Activated B cell treated with CpG ODN at 0.5 μM for 24 hours (primary cell): ENCODE measurements at regions not wholly inside any gene's neighbourhood (a gene's known extent, or its start where the extent isn't known, plus 50 kb on each side); places are given as distances from the start of the nearest gene placed in this dataset.

Source experiments
- ATAC-seq: fragments of 200-7000 bp; cut with Tn5 transposase; one replicate; pipeline ENCODE4 v1.10.0; 2021; ENCODE audit warnings: low read depth, mild to moderate bottlenecking, moderate library complexity
- CTCF ChIA-PET: fragments of 350-600 bp; sonication (Branson Sonifier 250); formaldehyde crosslinking; loops from one replicate; lab custom pipeline; 2021; ENCODE audit warnings: antibody characterized with exemption; lab: Charles Lee
- POLR2A ChIA-PET: fragments of 350-600 bp; sonication (Branson Sonifier 250); formaldehyde crosslinking; loops from one replicate; lab custom pipeline; 2021; ENCODE audit warnings: antibody characterized with exemption; lab: Charles Lee
- DNase-seq: peaks from one replicate; pipeline ENCODE4 v3.0.0; 2022
- H3K27ac Mint-ChIP-seq: one replicate; pipeline ENCODE4 v1.8.0; 2020; ENCODE audit warnings: mixed read lengths
- H3K27me3 Mint-ChIP-seq: one replicate; pipeline ENCODE4 v1.8.0; 2021; ENCODE audit warnings: mixed read lengths
- H3K36me3 Mint-ChIP-seq: one replicate; pipeline ENCODE4 v1.8.0; 2021; ENCODE audit warnings: low read depth, mixed read lengths
- H3K4me1 Mint-ChIP-seq: one replicate; pipeline ENCODE4 v1.8.0; 2021; ENCODE audit warnings: mixed read lengths
- H3K4me3 Mint-ChIP-seq: one replicate; pipeline ENCODE4 v1.8.0; 2020; ENCODE audit warnings: mild to moderate bottlenecking, mixed read lengths
- H3K9me3 Mint-ChIP-seq: one replicate; pipeline ENCODE4 v1.8.0; 2020; ENCODE audit warnings: mixed read lengths
- intact Hi-C: fragments of 100-400 bp; cut with micrococcal nuclease; formaldehyde crosslinking; loops from one replicate; pipeline ENCODE4 v1.15.1; 2024
- TF ChIP-seq, protein P1 (sequence below): fragments of 200-600 bp; IDR thresholded peaks from one replicate; pipeline ENCODE4 v1.8.0; 2022; ENCODE audit warnings: antibody characterized with exemption, mild to moderate bottlenecking

DNA sequence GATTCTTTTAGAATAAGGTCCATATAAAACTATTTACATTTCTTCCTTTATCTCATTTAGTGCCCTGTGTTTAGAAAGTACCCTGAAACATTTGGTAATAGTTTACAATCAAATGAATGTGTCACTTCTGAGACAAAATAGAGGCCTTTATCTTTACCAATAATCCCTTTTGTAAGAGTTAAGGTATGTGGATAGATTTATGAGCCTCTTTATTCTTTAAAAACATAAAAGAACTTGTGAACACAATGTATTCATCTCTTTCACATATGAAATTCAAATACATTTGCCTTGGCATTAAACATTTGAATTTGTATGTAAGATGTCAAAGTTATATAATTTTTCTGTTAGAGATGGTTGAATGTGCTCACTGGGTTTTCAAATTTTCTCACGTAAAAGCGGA, 180.5 kb upstream of the CWC22 start:
- Mint-ChIP-seq H3K36me3 (no peaks in the 10 kb centered on the region), H3K9me3 (no peaks in the 10 kb centered on the region), H3K27me3 (no peaks in the 10 kb centered on the region), H3K4me1 (no peaks in the 10 kb centered on the region), H3K27ac (no peak overlapping the region), H3K4me3 (no peak overlapping the region)
- TF ChIP-seq, protein P1, sequence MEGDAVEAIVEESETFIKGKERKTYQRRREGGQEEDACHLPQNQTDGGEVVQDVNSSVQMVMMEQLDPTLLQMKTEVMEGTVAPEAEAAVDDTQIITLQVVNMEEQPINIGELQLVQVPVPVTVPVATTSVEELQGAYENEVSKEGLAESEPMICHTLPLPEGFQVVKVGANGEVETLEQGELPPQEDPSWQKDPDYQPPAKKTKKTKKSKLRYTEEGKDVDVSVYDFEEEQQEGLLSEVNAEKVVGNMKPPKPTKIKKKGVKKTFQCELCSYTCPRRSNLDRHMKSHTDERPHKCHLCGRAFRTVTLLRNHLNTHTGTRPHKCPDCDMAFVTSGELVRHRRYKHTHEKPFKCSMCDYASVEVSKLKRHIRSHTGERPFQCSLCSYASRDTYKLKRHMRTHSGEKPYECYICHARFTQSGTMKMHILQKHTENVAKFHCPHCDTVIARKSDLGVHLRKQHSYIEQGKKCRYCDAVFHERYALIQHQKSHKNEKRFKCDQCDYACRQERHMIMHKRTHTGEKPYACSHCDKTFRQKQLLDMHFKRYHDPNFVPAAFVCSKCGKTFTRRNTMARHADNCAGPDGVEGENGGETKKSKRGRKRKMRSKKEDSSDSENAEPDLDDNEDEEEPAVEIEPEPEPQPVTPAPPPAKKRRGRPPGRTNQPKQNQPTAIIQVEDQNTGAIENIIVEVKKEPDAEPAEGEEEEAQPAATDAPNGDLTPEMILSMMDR: no peak
- CTCF ChIA-PET: no interaction called here
- POLR2A ChIA-PET: no interaction called here
- ATAC-seq (no peak), DNase-seq (no peak)
- intact Hi-C loops: no loop called here

DNA sequence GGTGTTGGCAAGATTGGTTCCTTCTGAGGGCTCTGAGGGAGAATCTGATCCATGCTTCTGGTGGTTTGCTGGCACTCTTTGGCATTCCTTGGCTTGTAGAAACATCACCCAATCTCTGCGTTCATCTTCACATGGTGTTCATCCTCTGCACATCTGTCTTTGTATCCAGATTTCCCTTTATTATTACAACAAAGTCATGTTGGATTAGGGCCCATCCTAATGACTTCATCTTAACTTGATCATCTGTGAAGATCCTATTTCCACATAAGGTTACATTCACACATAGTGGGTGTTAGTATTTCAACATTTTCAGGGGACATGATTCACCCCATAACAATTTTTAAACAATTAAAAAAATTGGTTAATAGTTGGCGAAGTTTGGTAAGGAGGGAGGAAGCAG, 177.4 kb upstream of the CWC22 start:
- Mint-ChIP-seq H3K27ac (no peak overlapping the region), H3K9me3 (no peaks in the 10 kb centered on the region)
- ATAC-seq: no peak

DNA sequence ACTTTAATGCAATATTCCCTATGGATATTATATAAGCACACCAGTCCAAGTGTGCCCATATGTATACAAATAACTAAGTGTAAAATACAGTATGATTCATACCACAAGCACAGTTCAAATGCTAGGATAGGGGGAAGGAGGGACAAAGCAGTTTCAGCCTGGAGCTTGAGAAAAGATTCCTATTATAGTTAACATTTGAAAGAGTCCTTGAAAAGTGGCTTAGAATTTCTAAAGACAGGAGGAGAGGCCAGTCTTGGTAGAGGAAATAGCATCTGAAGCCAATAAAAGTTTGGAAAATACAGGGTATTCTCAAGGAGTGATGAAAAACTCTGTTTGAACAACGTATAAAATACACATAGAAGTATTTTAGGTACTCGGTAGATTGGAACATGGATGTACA, 173.4 kb upstream of the CWC22 start:
- Mint-ChIP-seq H3K36me3 (no peaks in the 10 kb centered on the region), H3K4me3 (no peak overlapping the region), H3K9me3 (no peaks in the 10 kb centered on the region), H3K4me1 (no peaks in the 10 kb centered on the region), H3K27me3 (no peaks in the 10 kb centered on the region), H3K27ac (no peak overlapping the region)
- intact Hi-C loops: no loop called here
- ATAC-seq (no peak), DNase-seq (no peak)
- CTCF ChIA-PET: no interaction called here
- POLR2A ChIA-PET: no interaction called here
- TF ChIP-seq, protein P1: no peak

More for the DNA sequence above, 177.4 kb upstream of the CWC22 start:
- CTCF ChIA-PET: no interaction called here
- H3K27me3 Mint-ChIP-seq: no peaks in the 10 kb centered on the region
- TF ChIP-seq, protein P1: no peak
- no peak for DNase-seq
- intact Hi-C loops: no loop called here
- no peaks in the 10 kb centered on the region for H3K4me1 Mint-ChIP-seq
- POLR2A ChIA-PET: no interaction called here
- no peak overlapping the region for H3K4me3 Mint-ChIP-seq
- no peaks in the 10 kb centered on the region for H3K36me3 Mint-ChIP-seq

DNA sequence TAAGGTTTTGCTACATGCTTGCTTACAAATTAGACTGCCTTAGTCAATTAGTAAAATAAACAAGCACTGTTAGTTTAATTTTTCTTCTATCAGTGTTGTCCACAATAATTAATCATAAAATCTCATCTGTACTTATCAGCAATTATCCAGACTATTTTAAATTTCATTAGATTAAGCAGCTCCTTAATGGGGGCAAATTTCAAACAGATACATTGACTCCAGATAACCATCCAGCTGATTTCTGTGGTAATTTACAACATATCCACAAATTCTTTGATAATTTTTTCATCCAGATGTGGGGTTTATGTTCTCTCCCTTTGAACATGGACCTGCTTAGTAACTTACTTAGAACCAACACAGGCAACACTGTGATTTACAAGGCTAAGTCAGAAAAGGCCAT, 170.4 kb upstream of the CWC22 start:
- Mint-ChIP-seq H3K4me3 (no peak overlapping the region), H3K27ac (no peak overlapping the region), H3K36me3 (no peaks in the 10 kb centered on the region), H3K4me1 (no peaks in the 10 kb centered on the region), H3K27me3 (peaks cover 3% of the 10 kb centered on the region), H3K9me3 (no peaks in the 10 kb centered on the region)
- TF ChIP-seq, protein P1: no peak
- POLR2A ChIA-PET: no interaction called here
- intact Hi-C loops: no loop called here
- CTCF ChIA-PET: no interaction called here
- ATAC-seq (no peak), DNase-seq (no peak)

DNA sequence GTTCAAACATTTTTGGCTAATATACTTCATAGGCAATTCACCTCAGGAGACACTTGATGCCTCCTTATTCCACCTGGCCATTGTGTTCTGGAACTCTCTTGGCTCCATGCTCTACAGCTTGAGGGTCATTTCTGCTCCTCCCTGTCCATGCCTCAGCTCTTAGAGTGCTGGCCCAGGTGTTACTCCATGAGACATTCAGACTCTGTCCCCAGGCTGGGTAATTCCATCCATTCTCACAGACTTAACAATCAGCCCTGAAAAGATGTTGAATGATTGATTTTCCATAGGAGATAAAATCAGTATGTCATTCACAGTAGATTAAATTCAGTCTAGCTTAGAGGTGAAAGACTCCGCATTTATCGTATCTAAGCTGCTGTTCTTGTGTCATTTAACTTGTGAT, 168.6 kb upstream of the CWC22 start:
- TF ChIP-seq, protein P1: no peak
- ChIA-PET POLR2A (no interaction called here), CTCF (no interaction called here)
- no peak overlapping the region for H3K4me3 Mint-ChIP-seq
- DNase-seq: no peak
- H3K4me1 Mint-ChIP-seq: no peaks in the 10 kb centered on the region
- peaks cover 4% of the 10 kb centered on the region for H3K27me3 Mint-ChIP-seq
- ATAC-seq: no peak
- H3K9me3 Mint-ChIP-seq: no peaks in the 10 kb centered on the region
- intact Hi-C loops: no loop called here
- H3K36me3 Mint-ChIP-seq: no peaks in the 10 kb centered on the region
- H3K27ac Mint-ChIP-seq: no peak overlapping the region
